Sigmoid colon (tissue), 4 donors: ENCODE measurements at regions not wholly inside any gene's neighbourhood (a gene's known extent, or its start where the extent isn't known, plus 50 kb on each side); places are given as distances from the start of the nearest gene placed in this dataset.

ENCODE experiments used
- EP300 ChIP-seq, 4 donors: sonication (generic); formaldehyde crosslinking; IDR thresholded peaks; one replicate each; pipeline ENCODE4 v1.6.1; 2017; ENCODE audit warnings: antibody characterized with exemption in 4 of 4
- POLR2AphosphoS5 ChIP-seq, 4 donors: sonication (generic); formaldehyde crosslinking; IDR thresholded peaks; one replicate each; pipeline ENCODE4 v1.6.1; 2017; ENCODE audit warnings: antibody characterized with exemption in 4 of 4

- TF ChIP-seq POLR2AphosphoS5 (IDR thresholded peaks at IDR 0.05) (no peak), EP300 (IDR thresholded peaks at IDR 0.05) (no peak)
Measured at GRCh38 chr6:99821164-99821563, 172.9 kb downstream of the MCHR2 start.
